ENCODE measurements at regions not wholly inside any gene's neighbourhood (a gene's known extent, or its start where the extent isn't known, plus 50 kb on each side); places are given as distances from the start of the nearest gene placed in this dataset.

DNA sequence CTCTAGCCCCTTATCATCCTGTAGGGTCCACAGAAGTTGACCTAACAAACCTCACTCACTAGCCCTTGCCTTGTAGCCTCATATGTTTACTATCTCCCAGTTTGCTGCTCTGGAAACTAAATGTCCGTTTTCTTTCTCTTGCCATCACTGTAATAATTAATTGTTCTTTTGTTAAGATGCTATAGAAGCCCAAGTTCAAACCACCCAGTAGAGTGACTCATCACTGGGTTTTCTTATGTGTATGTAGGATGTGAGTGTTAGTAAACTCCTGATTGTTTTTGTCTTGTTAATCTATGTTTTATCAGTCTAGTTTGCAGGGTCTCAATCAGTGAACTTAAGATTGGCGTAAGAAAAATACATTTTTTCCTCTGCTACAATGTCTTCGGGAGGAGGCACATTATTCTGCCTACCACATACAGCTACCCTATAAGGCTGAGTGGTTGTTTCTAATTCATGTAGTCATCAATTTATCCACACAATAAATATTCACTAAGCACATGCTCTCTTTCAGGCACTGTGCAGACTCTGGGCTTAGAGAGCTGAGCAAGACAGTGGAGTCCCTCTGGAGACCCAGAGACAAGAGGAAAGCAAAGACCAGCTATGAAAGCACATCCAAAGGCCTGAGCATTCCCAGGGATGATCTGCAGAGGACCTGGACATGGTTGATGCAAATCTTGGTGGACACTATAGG, 474.1 kb upstream of the AKR1E2 start:
- no peak for DNase-seq (ENCODE audit: low read depth)
- H3K4me3 ChIP-seq (ENCODE audit: control insufficient read depth, low read depth, low read length) = no peak overlapping the region
- TF ChIP-seq, protein P1, sequence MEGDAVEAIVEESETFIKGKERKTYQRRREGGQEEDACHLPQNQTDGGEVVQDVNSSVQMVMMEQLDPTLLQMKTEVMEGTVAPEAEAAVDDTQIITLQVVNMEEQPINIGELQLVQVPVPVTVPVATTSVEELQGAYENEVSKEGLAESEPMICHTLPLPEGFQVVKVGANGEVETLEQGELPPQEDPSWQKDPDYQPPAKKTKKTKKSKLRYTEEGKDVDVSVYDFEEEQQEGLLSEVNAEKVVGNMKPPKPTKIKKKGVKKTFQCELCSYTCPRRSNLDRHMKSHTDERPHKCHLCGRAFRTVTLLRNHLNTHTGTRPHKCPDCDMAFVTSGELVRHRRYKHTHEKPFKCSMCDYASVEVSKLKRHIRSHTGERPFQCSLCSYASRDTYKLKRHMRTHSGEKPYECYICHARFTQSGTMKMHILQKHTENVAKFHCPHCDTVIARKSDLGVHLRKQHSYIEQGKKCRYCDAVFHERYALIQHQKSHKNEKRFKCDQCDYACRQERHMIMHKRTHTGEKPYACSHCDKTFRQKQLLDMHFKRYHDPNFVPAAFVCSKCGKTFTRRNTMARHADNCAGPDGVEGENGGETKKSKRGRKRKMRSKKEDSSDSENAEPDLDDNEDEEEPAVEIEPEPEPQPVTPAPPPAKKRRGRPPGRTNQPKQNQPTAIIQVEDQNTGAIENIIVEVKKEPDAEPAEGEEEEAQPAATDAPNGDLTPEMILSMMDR (IDR thresholded peaks at IDR 0.05; ENCODE audit: control insufficient read depth, insufficient read depth, low read depth, low read length, missing control alignments) = no peak

DNA sequence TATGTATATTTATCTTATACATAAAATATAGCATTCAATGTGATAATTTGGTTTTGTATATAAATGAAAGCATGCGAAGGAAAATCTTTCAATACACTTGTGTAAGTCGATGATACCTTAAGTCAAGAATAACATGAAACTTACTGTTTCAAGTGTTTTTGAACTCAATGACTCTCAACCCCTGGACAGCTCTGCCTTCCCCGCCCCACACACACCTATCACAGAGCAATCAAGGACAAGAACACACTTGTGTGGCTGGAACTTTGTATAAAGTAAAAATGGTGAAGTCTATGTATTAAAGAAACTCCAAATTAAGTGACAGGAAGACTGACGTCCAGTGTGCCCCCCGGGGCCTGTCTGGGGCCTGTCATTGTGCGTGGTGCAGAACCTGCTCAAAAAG, 478.6 kb upstream of the AKR1E2 start:
- no peak for DNase-seq (ENCODE audit: low read depth)
- no peak overlapping the region for H3K4me3 ChIP-seq (ENCODE audit: control insufficient read depth, low read depth, low read length)
- TF ChIP-seq, protein P1 (IDR thresholded peaks at IDR 0.05; ENCODE audit: control insufficient read depth, insufficient read depth, low read depth, low read length, missing control alignments) = no peak

DNA sequence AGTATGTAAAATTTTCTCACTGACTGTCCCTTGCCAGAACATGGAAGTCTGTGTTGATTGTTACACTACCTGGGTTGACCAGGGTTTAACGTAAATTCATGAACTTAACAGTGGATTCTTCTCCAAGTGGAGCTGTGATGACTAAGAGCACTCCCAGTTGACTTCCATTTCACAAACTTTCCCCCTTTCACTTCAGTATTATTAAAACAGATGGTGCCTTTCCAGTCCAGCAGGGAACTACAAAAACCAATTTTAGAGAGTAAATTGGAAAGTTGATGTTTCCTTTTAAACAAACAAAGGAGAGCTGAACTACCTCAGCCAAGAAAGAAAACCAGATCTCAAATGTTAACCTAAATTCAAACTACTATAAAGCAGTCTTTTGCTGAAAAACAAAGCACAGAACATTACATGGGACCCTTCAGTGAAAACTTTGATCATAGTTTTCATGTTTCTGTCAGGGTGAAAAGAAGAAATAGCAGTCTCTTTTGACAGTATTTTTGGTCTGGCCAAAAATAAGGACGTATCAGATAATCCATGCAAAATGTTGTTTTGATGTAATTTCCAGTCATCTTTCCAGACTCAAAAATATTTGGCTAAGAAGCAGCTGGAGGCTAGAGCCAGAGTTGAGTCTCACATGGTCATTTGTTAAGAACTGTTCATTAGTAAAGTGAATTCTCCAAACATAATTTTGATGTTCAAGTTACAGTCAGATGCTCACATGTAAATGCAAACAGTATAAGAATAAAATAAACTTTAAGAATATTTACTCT, 479.9 kb upstream of the AKR1E2 start:
- TF ChIP-seq, protein P1 (IDR thresholded peaks at IDR 0.05; ENCODE audit: control insufficient read depth, insufficient read depth, low read depth, low read length, missing control alignments) = no peak
- no peak for DNase-seq (ENCODE audit: low read depth)
- H3K4me3 ChIP-seq (ENCODE audit: control insufficient read depth, low read depth, low read length) = no peak overlapping the region

DNA sequence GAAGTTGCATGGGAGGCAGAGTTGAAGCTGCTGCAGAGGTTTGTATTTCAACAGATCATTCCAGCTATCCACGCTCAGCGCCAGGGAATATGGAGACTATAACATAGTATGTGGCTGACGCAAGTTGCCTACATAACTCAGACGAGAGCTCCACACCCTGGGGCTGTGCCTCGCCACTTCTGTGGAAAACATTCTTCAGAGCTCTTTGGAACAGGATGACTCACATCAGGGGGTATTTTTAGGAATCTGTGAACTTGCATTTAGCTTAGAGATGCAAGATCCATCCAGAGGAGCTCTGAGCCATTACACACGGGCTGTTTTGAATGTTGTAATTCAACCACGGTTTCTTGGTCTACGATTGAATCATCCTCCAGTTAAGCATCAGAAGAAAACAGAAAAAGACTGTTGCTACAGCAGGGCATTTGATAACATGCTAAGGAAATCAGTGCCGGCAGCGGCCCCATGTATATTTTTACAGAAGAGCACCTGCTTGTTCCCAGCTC, 481.5 kb upstream of the AKR1E2 start:
- TF ChIP-seq, protein P1 (IDR thresholded peaks at IDR 0.05; ENCODE audit: control insufficient read depth, insufficient read depth, low read depth, low read length, missing control alignments) = no peak
- peak; percentile 100 for DNase-seq (ENCODE audit: low read depth)
- H3K4me3 ChIP-seq (ENCODE audit: control insufficient read depth, low read depth, low read length) = no peak overlapping the region

DNA sequence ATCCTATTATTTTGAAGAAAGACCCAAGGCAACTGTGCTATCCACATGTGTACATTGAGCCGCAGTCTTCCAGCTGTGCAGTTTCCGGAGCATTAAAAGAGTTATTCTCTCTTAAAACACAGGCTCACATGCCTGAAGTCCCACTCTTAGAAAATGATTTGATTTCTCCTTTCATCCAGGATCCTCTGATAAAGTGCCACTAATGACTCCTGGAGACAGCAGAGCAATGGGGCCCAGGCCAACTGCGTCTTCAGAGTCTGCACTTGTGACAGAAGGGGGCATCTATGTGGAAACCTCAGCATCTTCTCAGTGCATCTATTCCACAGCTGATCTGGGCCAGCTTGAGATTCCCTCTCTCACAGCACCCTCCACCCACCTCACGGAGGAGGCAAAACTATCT, 482.1 kb upstream of the AKR1E2 start:
- no peak for DNase-seq (ENCODE audit: low read depth)
- TF ChIP-seq, protein P1 (IDR thresholded peaks at IDR 0.05; ENCODE audit: control insufficient read depth, insufficient read depth, low read depth, low read length, missing control alignments) = no peak
- no peak overlapping the region for H3K4me3 ChIP-seq (ENCODE audit: control insufficient read depth, low read depth, low read length)

DNA sequence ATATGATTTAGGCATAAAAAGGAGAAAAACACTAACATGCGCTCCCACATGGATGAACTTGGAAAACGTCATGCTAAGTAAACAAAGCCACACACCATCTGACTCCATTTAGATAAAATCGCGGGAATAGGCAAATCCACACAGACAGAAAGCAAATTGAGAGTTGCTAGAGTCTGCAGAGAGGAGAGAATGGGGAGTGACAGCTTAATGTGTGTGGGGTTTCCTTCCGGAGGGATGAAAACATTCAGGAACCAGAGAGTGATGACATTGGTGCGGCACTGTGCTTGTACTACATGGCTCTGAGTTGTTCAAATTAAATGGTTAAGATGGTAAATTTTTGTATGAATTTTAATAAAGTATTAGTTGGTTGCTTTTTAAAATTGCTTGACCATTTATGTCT, 482.9 kb upstream of the AKR1E2 start:
- DNase-seq (ENCODE audit: low read depth) = no peak
- TF ChIP-seq, protein P1 (IDR thresholded peaks at IDR 0.05; ENCODE audit: control insufficient read depth, insufficient read depth, low read depth, low read length, missing control alignments) = no peak
- H3K4me3 ChIP-seq (ENCODE audit: control insufficient read depth, low read depth, low read length) = no peak overlapping the region

Data from AG09309 (cell line).